ENCODE measurements at regions not wholly inside any gene's neighbourhood (a gene's known extent, or its start where the extent isn't known, plus 50 kb on each side); places are given as distances from the start of the nearest gene placed in this dataset.

DNA sequence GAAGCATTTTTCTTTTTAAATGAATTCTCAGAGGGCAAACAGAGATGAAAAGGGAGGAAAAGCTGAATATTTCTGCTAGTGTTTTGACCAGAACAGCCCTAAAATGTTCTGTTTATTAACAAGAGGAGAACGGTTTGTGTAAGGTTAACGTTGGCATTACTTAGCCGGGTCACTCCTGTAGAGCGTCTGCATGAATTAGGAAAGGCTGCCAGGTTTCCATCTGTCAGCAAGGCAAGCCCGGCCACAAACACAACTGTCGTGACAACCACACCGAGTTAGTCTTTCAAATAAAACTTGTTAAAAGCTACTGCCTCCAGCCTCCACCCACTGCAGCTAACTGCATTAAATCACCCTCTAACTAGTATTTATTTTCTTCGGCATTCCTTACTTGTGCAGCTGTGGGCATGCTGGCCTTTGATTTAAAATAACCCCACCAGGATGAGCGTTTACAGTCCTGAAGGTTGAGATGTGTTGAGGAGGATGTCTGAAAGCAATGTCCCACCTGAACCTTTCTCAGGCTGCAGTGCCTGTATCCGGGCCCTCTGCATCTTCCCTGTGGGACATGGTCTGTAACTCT is 527.9 kb downstream of the FGF9 start:
- Histone ChIP-seq H3K79me1 (ENCODE audit: low read length) (no peaks in the 10 kb centered on the region), H3K4me2 (ENCODE audit: low read length) (no peak overlapping the region), H2BK120ac (ENCODE audit: insufficient read depth, low read length, poor library complexity) (no peak overlapping the region), H3K14ac (ENCODE audit: low read length) (no peak overlapping the region), H3K9ac (ENCODE audit: low read length) (no peak overlapping the region), H2BK12ac (ENCODE audit: low read length) (no peak overlapping the region), H2AFZ (ENCODE audit: insufficient read depth, low read length, poor library complexity) (no peak overlapping the region), H4K91ac (ENCODE audit: low read depth, low read length) (no peak overlapping the region), H3K36me3 (ENCODE audit: control insufficient read depth in 1 of 2, insufficient read depth in 2 of 2, low read length in 2 of 2) (no peaks in the 10 kb centered on the region), H3K23ac (ENCODE audit: low read length) (no peak overlapping the region), H3K4ac (ENCODE audit: low read depth, low read length) (no peak overlapping the region), H3K4me3 (ENCODE audit: low read depth, low read length) (no peak overlapping the region), H3K9me3 (ENCODE audit: insufficient read depth, low read depth, low read length) (no peaks in the 10 kb centered on the region), H2BK5ac (ENCODE audit: low read depth, low read length, poor library complexity) (no peak overlapping the region), H2AK5ac (ENCODE audit: low read length) (no peak overlapping the region), H4K8ac (ENCODE audit: low read depth, low read length) (no peak overlapping the region), H3K79me2 (ENCODE audit: control insufficient read depth, insufficient read depth, low read length, poor library complexity) (no peaks in the 10 kb centered on the region), H3K27me3 (ENCODE audit: insufficient read depth, low read length) (no peaks in the 10 kb centered on the region), H3K27ac (ENCODE audit: low read depth, low read length) (no peak overlapping the region), H3K18ac (ENCODE audit: low read length) (no peak overlapping the region), H4K12ac (ENCODE audit: low read depth, low read length) (no peak overlapping the region), H3K4me1 (ENCODE audit: control insufficient read depth in 1 of 2, insufficient read depth in 2 of 2, low read length in 2 of 2) (no peaks in the 10 kb centered on the region)
- DNase-seq = no peak
- WGBS (ENCODE audit: extremely low coverage, insufficient coverage, insufficient read length) = no CpG with 5 or more reads among the region's 10 CpGs

DNA sequence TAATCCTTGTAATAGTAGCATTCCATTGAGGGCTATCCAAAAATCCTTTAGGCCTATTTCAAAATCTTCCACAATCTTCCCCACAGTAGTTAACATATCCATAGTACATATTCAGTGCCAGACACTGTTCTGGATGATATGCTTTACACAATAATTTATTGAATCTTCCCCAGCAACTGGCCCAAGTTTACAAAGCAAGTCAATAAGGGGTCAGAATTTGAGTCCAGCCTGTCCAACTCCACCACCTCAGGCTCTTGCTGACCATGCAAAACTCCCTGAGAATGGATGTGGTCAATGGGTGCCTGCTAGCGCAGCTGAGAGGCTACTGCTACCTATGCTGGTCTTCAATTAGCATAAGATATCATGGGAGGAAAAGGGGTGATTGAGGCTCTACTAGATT is 529.6 kb downstream of the FGF9 start:
- Histone ChIP-seq H3K27me3 (ENCODE audit: insufficient read depth, low read length) (no peaks in the 10 kb centered on the region), H4K8ac (ENCODE audit: low read depth, low read length) (no peak overlapping the region), H2AFZ (ENCODE audit: insufficient read depth, low read length, poor library complexity) (no peak overlapping the region), H3K4me3 (ENCODE audit: low read depth, low read length) (no peak overlapping the region), H3K79me2 (ENCODE audit: control insufficient read depth, insufficient read depth, low read length, poor library complexity) (no peaks in the 10 kb centered on the region), H3K79me1 (ENCODE audit: low read length) (no peaks in the 10 kb centered on the region), H2AK5ac (ENCODE audit: low read length) (no peak overlapping the region), H4K12ac (ENCODE audit: low read depth, low read length) (no peak overlapping the region), H3K9ac (ENCODE audit: low read length) (no peak overlapping the region), H3K9me3 (ENCODE audit: insufficient read depth, low read depth, low read length) (no peaks in the 10 kb centered on the region), H3K36me3 (ENCODE audit: control insufficient read depth in 1 of 2, insufficient read depth in 2 of 2, low read length in 2 of 2) (no peaks in the 10 kb centered on the region), H2BK5ac (ENCODE audit: low read depth, low read length, poor library complexity) (no peak overlapping the region), H3K4me2 (ENCODE audit: low read length) (no peak overlapping the region), H4K91ac (ENCODE audit: low read depth, low read length) (no peak overlapping the region), H3K4ac (ENCODE audit: low read depth, low read length) (no peak overlapping the region), H2BK12ac (ENCODE audit: low read length) (no peak overlapping the region), H3K18ac (ENCODE audit: low read length) (no peak overlapping the region), H3K4me1 (ENCODE audit: control insufficient read depth in 1 of 2, insufficient read depth in 2 of 2, low read length in 2 of 2) (no peaks in the 10 kb centered on the region), H3K23ac (ENCODE audit: low read length) (no peak overlapping the region), H3K27ac (ENCODE audit: low read depth, low read length) (no peak overlapping the region), H2BK120ac (ENCODE audit: insufficient read depth, low read length, poor library complexity) (no peak overlapping the region), H3K14ac (ENCODE audit: low read length) (no peak overlapping the region)
- DNase-seq = no peak
- WGBS (ENCODE audit: extremely low coverage, insufficient coverage, insufficient read length) = no CpG with 5 or more reads among the region's 1 CpG

DNA sequence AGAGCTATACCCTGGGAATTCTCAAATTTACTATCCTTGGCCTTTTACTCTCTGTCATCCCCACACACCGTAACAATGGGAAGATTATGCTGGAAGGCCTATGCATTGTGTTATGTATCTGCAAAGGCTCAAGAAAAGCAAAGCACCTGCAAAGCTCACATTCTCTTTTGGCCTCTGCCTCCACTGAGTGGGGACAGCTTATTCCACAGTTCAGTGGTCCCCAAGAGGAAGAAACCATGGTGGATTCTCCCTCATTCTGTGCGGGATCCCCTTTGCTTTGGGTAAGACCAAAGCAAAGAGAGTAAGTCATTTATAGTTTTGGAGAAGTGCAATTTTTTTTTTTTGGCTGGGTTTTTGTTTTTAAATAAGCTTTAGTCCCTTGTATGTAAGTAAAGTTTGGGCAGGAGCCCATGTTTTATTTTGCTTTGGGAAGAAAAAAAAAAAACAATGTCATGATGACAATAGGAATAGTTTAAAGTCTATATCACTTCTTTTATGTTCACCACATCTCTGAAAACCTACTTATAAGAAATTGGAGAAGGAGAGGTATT is 530.6 kb downstream of the FGF9 start:
- no peak for DNase-seq
- WGBS (ENCODE audit: extremely low coverage, insufficient coverage, insufficient read length) = no CpG with 5 or more reads among the region's 2 CpGs

DNA sequence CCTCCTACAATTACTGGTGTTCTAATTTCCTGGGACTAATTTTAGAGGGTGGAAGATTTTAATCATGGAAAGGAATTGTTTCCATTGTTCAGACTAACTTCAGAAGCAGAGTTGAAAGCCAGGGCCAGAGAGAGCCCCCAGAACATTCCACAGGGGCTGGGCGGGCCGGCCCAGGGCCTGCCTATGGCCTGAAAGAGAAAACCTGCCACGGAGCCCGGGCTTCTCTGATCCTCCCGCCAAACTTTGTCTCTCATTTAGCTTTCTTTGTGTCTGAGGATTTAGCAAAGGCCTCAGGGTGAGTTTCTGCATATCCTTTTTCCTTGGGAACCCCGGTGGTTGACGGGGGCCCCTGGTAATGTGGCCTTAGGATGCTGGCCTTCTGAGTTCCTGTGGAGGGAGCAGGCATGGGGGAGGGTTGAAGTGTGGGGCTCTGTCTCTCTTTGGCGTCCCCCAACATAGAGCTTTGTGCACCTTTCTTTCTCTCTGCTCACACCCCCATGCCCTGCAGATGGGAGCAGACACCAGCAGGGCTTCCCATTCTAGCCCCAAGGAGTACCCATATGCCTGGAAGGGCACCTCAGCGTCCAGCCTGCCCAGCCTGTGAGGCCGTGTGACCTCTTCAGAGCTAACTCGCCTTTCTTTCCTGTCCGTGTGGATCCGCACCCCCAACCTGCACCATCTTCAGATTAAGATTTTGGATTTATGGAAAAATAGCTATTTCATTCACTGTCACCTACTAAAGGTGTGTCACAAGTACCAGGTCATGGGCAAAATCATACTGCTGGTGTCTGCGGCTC is 539.5 kb downstream of the FGF9 start:
- Histone ChIP-seq H3K9ac (ENCODE audit: low read length) (no peak overlapping the region), H3K27me3 (ENCODE audit: insufficient read depth, low read length) (no peaks in the 10 kb centered on the region), H3K14ac (ENCODE audit: low read length) (no peak overlapping the region), H4K12ac (ENCODE audit: low read depth, low read length) (no peak overlapping the region), H3K79me2 (ENCODE audit: control insufficient read depth, insufficient read depth, low read length, poor library complexity) (no peaks in the 10 kb centered on the region), H3K4ac (ENCODE audit: low read depth, low read length) (no peak overlapping the region), H2BK5ac (ENCODE audit: low read depth, low read length, poor library complexity) (no peak overlapping the region), H3K23ac (ENCODE audit: low read length) (no peak overlapping the region), H2BK12ac (ENCODE audit: low read length) (no peak overlapping the region), H2BK120ac (ENCODE audit: insufficient read depth, low read length, poor library complexity) (no peak overlapping the region), H3K79me1 (ENCODE audit: low read length) (no peaks in the 10 kb centered on the region), H3K4me1 (ENCODE audit: control insufficient read depth in 1 of 2, insufficient read depth in 2 of 2, low read length in 2 of 2) (no peaks in the 10 kb centered on the region), H2AFZ (ENCODE audit: insufficient read depth, low read length, poor library complexity) (no peak overlapping the region), H3K36me3 (ENCODE audit: control insufficient read depth in 1 of 2, insufficient read depth in 2 of 2, low read length in 2 of 2) (no peaks in the 10 kb centered on the region), H3K27ac (ENCODE audit: low read depth, low read length) (no peak overlapping the region), H3K18ac (ENCODE audit: low read length) (no peak overlapping the region), H4K91ac (ENCODE audit: low read depth, low read length) (no peak overlapping the region), H2AK5ac (ENCODE audit: low read length) (no peak overlapping the region), H3K4me3 (ENCODE audit: low read depth, low read length) (no peak overlapping the region), H3K9me3 (ENCODE audit: insufficient read depth, low read depth, low read length) (no peaks in the 10 kb centered on the region), H3K4me2 (ENCODE audit: low read length) (no peak overlapping the region), H4K8ac (ENCODE audit: low read depth, low read length) (no peak overlapping the region)
- no peak for DNase-seq
- WGBS (ENCODE audit: extremely low coverage, insufficient coverage, insufficient read length) = no CpG with 5 or more reads among the region's 14 CpGs

More for the DNA sequence above, 530.6 kb downstream of the FGF9 start:
- H3K79me2 ChIP-seq (ENCODE audit: control insufficient read depth, insufficient read depth, low read length, poor library complexity) = no peaks in the 10 kb centered on the region
- H3K18ac ChIP-seq (ENCODE audit: low read length) = no peak overlapping the region
- H2BK120ac ChIP-seq (ENCODE audit: insufficient read depth, low read length, poor library complexity) = no peak overlapping the region
- H3K23ac ChIP-seq (ENCODE audit: low read length) = no peak overlapping the region
- H3K4me3 ChIP-seq (ENCODE audit: low read depth, low read length) = no peak overlapping the region
- no peak overlapping the region for H4K91ac ChIP-seq (ENCODE audit: low read depth, low read length)
- no peak overlapping the region for H3K4me2 ChIP-seq (ENCODE audit: low read length)
- no peak overlapping the region for H2BK5ac ChIP-seq (ENCODE audit: low read depth, low read length, poor library complexity)
- no peaks in the 10 kb centered on the region for H3K36me3 ChIP-seq (ENCODE audit: control insufficient read depth in 1 of 2, insufficient read depth in 2 of 2, low read length in 2 of 2)
- H2AFZ ChIP-seq (ENCODE audit: insufficient read depth, low read length, poor library complexity) = no peak overlapping the region
- H3K9ac ChIP-seq (ENCODE audit: low read length) = no peak overlapping the region
- no peak overlapping the region for H4K12ac ChIP-seq (ENCODE audit: low read depth, low read length)
- H2BK12ac ChIP-seq (ENCODE audit: low read length) = no peak overlapping the region
- H3K27me3 ChIP-seq (ENCODE audit: insufficient read depth, low read length) = no peaks in the 10 kb centered on the region
- H3K79me1 ChIP-seq (ENCODE audit: low read length) = no peaks in the 10 kb centered on the region
- no peak overlapping the region for H3K14ac ChIP-seq (ENCODE audit: low read length)
- H3K4me1 ChIP-seq (ENCODE audit: control insufficient read depth in 1 of 2, insufficient read depth in 2 of 2, low read length in 2 of 2) = no peaks in the 10 kb centered on the region
- H2AK5ac ChIP-seq (ENCODE audit: low read length) = no peak overlapping the region
- no peak overlapping the region for H3K27ac ChIP-seq (ENCODE audit: low read depth, low read length)
- no peaks in the 10 kb centered on the region for H3K9me3 ChIP-seq (ENCODE audit: insufficient read depth, low read depth, low read length)
- H4K8ac ChIP-seq (ENCODE audit: low read depth, low read length) = no peak overlapping the region
- no peak overlapping the region for H3K4ac ChIP-seq (ENCODE audit: low read depth, low read length)
